SHP77 treated with DMSO at 0.1 percent for 48 hours (cell line): ENCODE measurements at regions not wholly inside any gene's neighbourhood (a gene's known extent, or its start where the extent isn't known, plus 50 kb on each side); places are given as distances from the start of the nearest gene placed in this dataset.
"Not testable (repeated sequence)": the region's sequence is repeated elsewhere in the genome, so short reads cannot be mapped to it uniquely, and the experiment has no call there.

Experiments used
- DNase-seq: peaks from one replicate; lab custom pipeline; 2025; lab: John Stamatoyannopoulos, UW

GRCh38 chr13:22837980-22838647 lies 342.7 kb upstream of the SGCG start:
- no peak for DNase-seq

- DNase-seq: no peak
Observed at GRCh38 chr13:22839603-22840530, 340.9 kb upstream of the SGCG start.

GRCh38 chr13:22846551-22846950 lies 334.2 kb upstream of the SGCG start:
- DNase-seq: no peak

- peak; percentile 16 for DNase-seq
Observed at GRCh38 chr13:22848539-22849052, 332.2 kb upstream of the SGCG start.

GRCh38 chr13:22855926-22856325 lies 324.9 kb upstream of the SGCG start:
- no peak for DNase-seq

- DNase-seq: not testable (repeated sequence)
Observed at GRCh38 chr13:22858980-22859379, 321.8 kb upstream of the SGCG start.

GRCh38 chr13:22859411-22859810 lies 321.4 kb upstream of the SGCG start:
- not testable (repeated sequence) for DNase-seq

GRCh38 chr13:22861958-22862466 lies 318.8 kb upstream of the SGCG start:
- DNase-seq: no peak

GRCh38 chr13:22862478-22862877 lies 318.3 kb upstream of the SGCG start:
- DNase-seq: no peak

GRCh38 chr13:22866221-22866620 lies 314.6 kb upstream of the SGCG start:
- DNase-seq: no peak

- no peak for DNase-seq
Observed at GRCh38 chr13:22871231-22871630, 309.5 kb upstream of the SGCG start.

- DNase-seq: no peak
Observed at GRCh38 chr13:22874839-22875238, 305.9 kb upstream of the SGCG start.

GRCh38 chr13:22877421-22877820 lies 303.4 kb upstream of the SGCG start:
- no peak for DNase-seq

- no peak for DNase-seq
Observed at GRCh38 chr13:22880741-22881720, 299.7 kb upstream of the SGCG start.

- not testable (repeated sequence) for DNase-seq
Observed at GRCh38 chr13:22881721-22882608, 298.8 kb upstream of the SGCG start.

- DNase-seq: no peak
Observed at GRCh38 chr13:22883262-22883840, 297.4 kb upstream of the SGCG start.

- DNase-seq: no peak
Observed at GRCh38 chr13:22883956-22884355, 296.8 kb upstream of the SGCG start.

- DNase-seq: not testable (repeated sequence)
Observed at GRCh38 chr13:22886061-22886460, 294.7 kb upstream of the SGCG start.

- not testable (repeated sequence) for DNase-seq
Observed at GRCh38 chr13:22889376-22889775, 291.4 kb upstream of the SGCG start.

GRCh38 chr13:22893204-22893603 lies 287.6 kb upstream of the SGCG start:
- no peak for DNase-seq
